Hematopoietic multipotent progenitor cell treated with erythropoietin and hydrocortisone succinate and interleukin-3 and kit ligand, for 4 days (in vitro differentiated cells): ENCODE measurements at regions not wholly inside any gene's neighbourhood (a gene's known extent, or its start where the extent isn't known, plus 50 kb on each side); places are given as distances from the start of the nearest gene placed in this dataset.
"Not testable (repeated sequence)": the region's sequence is repeated elsewhere in the genome, so short reads cannot be mapped to it uniquely, and the experiment has no call there.

Source experiments
- DNase-seq: peaks from one replicate; pipeline ENCODE4 v3.0.0-alpha.2; 2015

GRCh38 chr9:78438780-78439179 is 141.9 kb downstream of the PSAT1 start:
- DNase-seq, result no peak

GRCh38 chr9:78439190-78439865 is 142.4 kb downstream of the PSAT1 start:
- peak; percentile 89 for DNase-seq

DNA sequence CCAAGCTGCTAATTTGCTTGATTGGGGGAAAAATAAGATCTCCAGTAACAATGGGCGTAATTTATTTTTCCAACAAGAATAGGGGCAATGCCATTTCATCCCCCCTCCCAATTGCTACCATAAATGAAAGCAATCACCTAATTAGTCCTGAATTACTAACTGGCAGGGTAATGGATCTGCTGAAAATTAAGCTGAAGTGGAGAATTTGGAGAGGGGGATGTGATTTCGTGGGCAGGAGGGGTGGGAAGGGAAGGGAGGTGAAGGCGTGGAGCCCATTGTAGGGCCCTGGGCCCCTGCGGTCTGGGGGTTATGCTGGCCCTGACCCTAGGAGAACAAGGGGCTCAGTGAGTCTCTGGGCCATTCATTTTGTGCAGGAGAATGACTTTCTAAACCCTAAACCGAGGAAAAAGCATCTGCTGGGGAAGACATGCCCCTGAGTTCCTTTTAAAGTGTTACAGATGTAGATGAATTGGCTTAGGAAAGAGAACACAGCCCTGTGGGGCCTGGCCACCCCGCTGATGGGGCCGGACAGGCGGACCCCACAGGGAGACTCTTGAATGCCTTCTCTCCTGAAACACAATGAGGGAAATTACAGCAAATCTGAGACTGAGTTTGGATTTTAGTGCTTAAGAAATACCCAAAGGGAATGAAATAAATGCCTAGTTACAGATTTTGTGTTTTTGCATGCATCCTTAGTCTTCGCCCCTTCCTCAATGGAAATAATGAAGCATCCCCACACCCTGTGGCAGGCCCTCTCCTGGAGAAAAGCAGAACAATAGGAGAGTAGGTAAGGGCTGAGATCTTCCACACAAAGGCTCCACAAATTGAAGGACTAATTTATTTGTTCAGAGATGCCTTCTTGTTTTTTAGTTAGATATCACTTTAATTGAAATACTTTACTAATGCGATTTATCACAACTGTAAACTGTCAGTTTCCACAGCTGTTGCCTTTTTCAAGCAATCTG is 143.2 kb downstream of the PSAT1 start:
- DNase-seq, result no peak

GRCh38 chr9:78441396-78441795 is 144.5 kb downstream of the PSAT1 start:
- DNase-seq, result no peak

DNA sequence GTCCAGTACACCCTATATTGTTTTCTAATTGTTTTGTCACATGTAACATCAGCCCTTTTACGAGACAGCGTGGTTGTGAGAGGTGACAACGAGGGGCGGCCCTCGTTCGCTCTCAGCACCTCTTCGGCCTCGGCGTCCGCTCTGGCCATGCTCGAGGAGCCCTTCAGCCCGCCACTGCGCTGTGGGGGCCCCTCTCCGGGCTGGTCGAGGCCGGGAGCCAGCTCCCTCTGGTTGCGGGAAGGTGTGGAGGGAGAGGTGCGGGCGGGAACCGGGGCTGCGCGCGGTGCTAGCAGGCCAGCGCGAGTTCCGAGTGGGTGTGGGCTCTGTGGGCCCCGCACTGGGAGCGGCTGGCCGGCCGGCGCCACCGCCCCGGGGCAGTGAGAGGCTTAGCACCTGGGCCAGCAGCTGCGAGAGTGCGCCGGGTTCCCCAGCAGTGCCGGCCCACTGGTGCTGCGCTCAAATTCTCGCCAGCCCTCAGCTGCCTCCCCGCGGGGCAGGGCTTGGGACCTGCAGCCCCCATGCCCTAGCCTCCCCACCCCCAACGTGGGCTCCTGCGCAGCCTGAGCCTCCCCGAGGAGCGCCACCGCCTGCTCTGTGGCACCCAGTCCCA is 145.0 kb downstream of the PSAT1 start:
- DNase-seq, result no peak

GRCh38 chr9:78442577-78442976 is 145.7 kb downstream of the PSAT1 start:
- DNase-seq, result not testable (repeated sequence)

GRCh38 chr9:78443946-78444345 is 147.0 kb downstream of the PSAT1 start:
- no peak for DNase-seq

GRCh38 chr9:78448960-78449673 is 152.2 kb downstream of the PSAT1 start:
- DNase-seq, result no peak

GRCh38 chr9:78453450-78453849 is 156.5 kb downstream of the PSAT1 start:
- no peak for DNase-seq

- DNase-seq, result no peak
These were observed 165.7 kb downstream of the PSAT1 start for GRCh38 chr9:78462611-78463010.

GRCh38 chr9:78463750-78464149 is 166.8 kb downstream of the PSAT1 start:
- no peak for DNase-seq

- peak; percentile 24 for DNase-seq
These were observed 171.3 kb downstream of the PSAT1 start for GRCh38 chr9:78468231-78468630.

- peak; percentile 3 for DNase-seq
These were observed 172.2 kb downstream of the PSAT1 start for GRCh38 chr9:78468974-78469576.

GRCh38 chr9:78470216-78470615 is 173.3 kb downstream of the PSAT1 start:
- no peak for DNase-seq

DNA sequence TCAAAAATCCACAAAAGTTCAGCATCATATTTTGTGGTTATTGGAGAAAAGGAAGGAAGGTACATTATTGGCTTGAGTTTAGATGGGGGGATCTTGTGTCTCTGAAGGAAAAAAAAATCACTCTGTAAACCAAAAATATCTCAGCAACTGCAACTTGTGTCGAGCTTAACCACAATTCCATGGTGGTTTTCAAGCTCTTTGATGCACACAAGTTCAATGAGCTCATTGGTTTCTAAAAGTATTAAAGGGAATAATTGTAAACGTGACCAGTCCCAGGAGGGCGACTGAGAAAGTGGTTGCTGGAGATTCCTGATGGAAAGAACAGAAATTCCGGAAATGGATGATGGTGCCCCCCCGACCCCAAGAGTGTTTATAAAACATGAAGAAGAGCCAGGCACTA is 173.8 kb downstream of the PSAT1 start:
- no peak for DNase-seq

DNA sequence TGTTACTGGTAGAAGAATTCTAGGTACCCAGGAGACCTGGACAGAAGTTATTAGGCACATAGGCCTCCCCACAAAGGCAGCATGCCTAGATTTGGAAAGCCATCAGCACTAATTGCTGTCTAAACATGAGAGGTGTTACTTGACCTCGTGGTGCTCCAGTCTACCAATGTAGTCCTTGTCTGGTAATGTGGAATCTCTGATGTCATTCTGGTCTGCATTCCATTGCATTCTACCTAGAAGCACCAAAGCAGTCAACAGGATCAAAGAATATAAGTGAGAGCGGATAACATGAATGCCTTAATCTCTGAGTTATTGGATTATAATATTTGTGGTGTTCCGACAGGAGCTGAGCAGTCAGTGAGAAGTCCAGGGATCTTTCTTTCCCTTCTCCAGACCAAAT is 175.2 kb downstream of the PSAT1 start:
- no peak for DNase-seq

DNA sequence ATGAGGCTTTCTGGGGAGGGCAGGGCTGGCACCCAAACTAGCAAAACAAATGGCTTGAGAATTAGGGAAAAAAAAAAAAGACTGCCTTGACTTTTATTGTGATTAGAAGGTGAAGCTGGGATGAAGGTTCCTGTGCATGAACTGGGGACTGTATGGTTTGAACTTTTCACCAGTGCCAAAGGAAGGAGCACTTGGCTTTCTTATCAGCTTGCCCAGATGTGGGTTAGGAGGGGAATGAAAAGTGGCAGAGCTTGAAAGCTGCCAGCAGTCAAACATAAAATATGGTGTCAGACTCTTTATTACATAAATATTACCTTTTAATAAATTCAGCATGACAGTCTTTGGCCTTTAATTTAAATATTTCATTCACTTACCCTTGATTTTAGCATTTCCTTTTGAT is 182.5 kb downstream of the PSAT1 start:
- peak; percentile 78 for DNase-seq

DNA sequence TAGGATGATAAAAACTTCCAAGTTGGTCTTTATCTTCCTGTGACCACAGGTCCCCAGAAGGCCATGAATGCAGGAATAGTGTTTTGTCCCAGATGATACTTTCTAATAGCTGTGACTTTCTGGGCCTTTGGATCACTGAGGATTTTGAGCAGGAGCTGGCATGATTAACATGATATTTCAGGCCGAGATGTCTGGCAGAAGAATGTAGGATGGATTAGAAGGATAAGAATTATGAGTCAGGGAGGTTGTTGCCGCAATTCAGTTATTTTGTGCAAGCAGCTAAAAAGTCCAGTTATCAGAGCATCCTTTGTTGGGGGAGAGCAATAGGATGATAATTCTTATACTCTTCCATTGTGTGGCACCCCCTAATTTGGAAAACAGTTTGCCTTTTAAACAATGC is 189.7 kb downstream of the PSAT1 start:
- DNase-seq, result no peak

DNA sequence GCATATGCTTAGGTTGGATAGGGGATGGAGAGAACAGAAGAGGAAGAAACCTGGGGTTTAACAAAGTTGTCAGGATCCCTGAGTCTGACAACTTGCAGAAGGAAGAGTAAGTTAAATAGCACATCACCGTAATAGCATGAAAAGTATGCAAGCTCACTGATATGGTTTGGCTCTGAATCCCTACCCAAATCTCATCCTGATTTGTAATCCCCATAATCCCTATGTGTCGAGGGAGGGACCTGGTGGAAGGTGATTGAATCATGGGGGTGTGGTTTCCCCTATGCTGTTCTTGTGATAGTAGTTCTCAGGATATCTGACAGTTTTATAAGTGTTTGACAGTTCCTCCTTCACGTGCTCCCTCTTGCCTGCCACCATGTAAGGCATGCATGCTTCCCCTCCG is 193.3 kb downstream of the PSAT1 start:
- no peak for DNase-seq

GRCh38 chr9:78491402-78491801 is 194.5 kb downstream of the PSAT1 start:
- no peak for DNase-seq

- DNase-seq, result no peak
These were observed 196.3 kb downstream of the PSAT1 start for GRCh38 chr9:78493166-78493742.

GRCh38 chr9:78502566-78502965 is 205.6 kb downstream of the PSAT1 start:
- no peak for DNase-seq
